GM23338 (cell line): ENCODE measurements at regions not wholly inside any gene's neighbourhood (a gene's known extent, or its start where the extent isn't known, plus 50 kb on each side); places are given as distances from the start of the nearest gene placed in this dataset.

Experiments
- ATAC-seq: fragments of 200-7000 bp; cut with Tn5 transposase; 3 replicates; pipeline ENCODE4 v1.9.1; 2020
- DNase-seq: peaks from one replicate; pipeline ENCODE4 v3.0.0-alpha.2; 2015; ENCODE audit warnings: low spot score
- H2AFZ ChIP-seq: fragments of 200-600 bp; sonication (generic); 2 replicates; pipeline ENCODE4 v1.8.0; 2016; ENCODE audit warnings: antibody characterized with exemption, mild to moderate bottlenecking, moderate library complexity
- H3F3A ChIP-seq: fragments of 200-600 bp; sonication (generic); replicated peaks from 2 replicates; pipeline ENCODE4 v1.8.0; 2017; ENCODE audit warnings: antibody characterized with exemption, mixed run types, low read depth
- H3K27ac ChIP-seq: fragments of 200-600 bp; sonication (generic); 2 replicates; pipeline ENCODE4 v1.6.1; 2016; ENCODE audit warnings: low read depth
- H3K27me3 ChIP-seq: fragments of 200-600 bp; sonication (generic); 2 replicates; pipeline ENCODE4 v1.8.0; 2016; ENCODE audit warnings: mild to moderate bottlenecking, mixed run types, moderate library complexity; ENCODE audit not compliant: insufficient read depth
- H3K36me3 ChIP-seq: fragments of 200-600 bp; sonication (generic); 2 replicates; pipeline ENCODE4 v1.8.0; 2016; ENCODE audit warnings: mild to moderate bottlenecking; ENCODE audit not compliant: insufficient read depth
- H3K4me1 ChIP-seq: fragments of 200-600 bp; sonication (generic); 2 replicates; pipeline ENCODE4 v1.8.0; 2016; ENCODE audit warnings: mild to moderate bottlenecking, moderate library complexity; ENCODE audit not compliant: insufficient read depth
- H3K4me2 ChIP-seq: fragments of 200-600 bp; sonication (generic); 2 replicates; pipeline ENCODE4 v1.7.1; 2017; ENCODE audit warnings: mixed run types
- H3K4me3 ChIP-seq: fragments of 200-600 bp; sonication (generic); 2 replicates; pipeline ENCODE4 v1.6.1; 2016; ENCODE audit warnings: mixed run types
- H3K79me2 ChIP-seq: fragments of 200-600 bp; sonication (generic); replicated peaks from 2 replicates; pipeline ENCODE4 v1.8.0; 2017; ENCODE audit warnings: mild to moderate bottlenecking; ENCODE audit not compliant: insufficient read depth
- H3K9me2 ChIP-seq: fragments of 200-600 bp; sonication (generic); 2 replicates; pipeline ENCODE4 v1.8.0; 2017; ENCODE audit not compliant: insufficient read depth
- H4K20me1 ChIP-seq: fragments of 200-600 bp; sonication (generic); replicated peaks from 2 replicates; pipeline ENCODE4 v1.8.0; 2017; ENCODE audit warnings: mild to moderate bottlenecking; ENCODE audit not compliant: insufficient read depth
- H3K27ac Mint-ChIP-seq: 2 replicates; pipeline ENCODE4 v1.8.0; 2020; ENCODE audit warnings: inconsistent platforms, mild to moderate bottlenecking, moderate library complexity, mixed read lengths
- H3K27me3 Mint-ChIP-seq: 3 replicates; pipeline ENCODE4 v1.8.0; 2022; ENCODE audit warnings: low read depth, mild to moderate bottlenecking, moderate library complexity, mixed read lengths, inconsistent platforms; ENCODE audit not compliant: insufficient read depth, poor library complexity
- H3K36me3 Mint-ChIP-seq: 3 replicates; pipeline ENCODE4 v1.8.0; 2021; ENCODE audit warnings: low read depth, mild to moderate bottlenecking, inconsistent platforms, moderate library complexity, mixed read lengths
- H3K4me1 Mint-ChIP-seq: 3 replicates; pipeline ENCODE4 v1.8.0; 2020; ENCODE audit warnings: mild to moderate bottlenecking, inconsistent platforms, mixed read lengths
- H3K4me3 Mint-ChIP-seq: 3 replicates; pipeline ENCODE4 v1.8.0; 2021; ENCODE audit warnings: moderate library complexity, mild to moderate bottlenecking, inconsistent platforms, mixed read lengths
- H3K9me3 Mint-ChIP-seq: 3 replicates; pipeline ENCODE4 v1.8.0; 2020; ENCODE audit warnings: moderate library complexity, mild to moderate bottlenecking, inconsistent platforms, mixed read lengths
- CREB1 ChIP-seq: fragments of 250-450 bp; sonication (Bioruptor Pico); IDR thresholded peaks from 2 replicates; pipeline ENCODE4 v1.5.0; 2020; ENCODE audit warnings: low read depth, mild to moderate bottlenecking, moderate library complexity
- CTCF ChIP-seq, 2 experiments: fragments of 200-600 bp in 1 of 2; sonication (generic) in 1 of 2; conservative IDR thresholded peaks; 2 replicates each; pipeline versions ENCODE4 v1.5.1 to v1.6.1; 2016 to 2017; ENCODE audit warnings: antibody characterized with exemption in 2 of 2, low read depth in 2 of 2, mild to moderate bottlenecking in 2 of 2, moderate library complexity in 1 of 2
- ETS1 ChIP-seq: IDR thresholded peaks from 2 replicates; pipeline ENCODE4 v1.6.1; 2016; ENCODE audit warnings: antibody characterized with exemption
- EZH2 ChIP-seq: fragments of 200-600 bp; sonication (generic); IDR thresholded peaks from one replicate; pipeline ENCODE4 v1.8.0; 2017; ENCODE audit warnings: antibody characterized with exemption, mild to moderate bottlenecking, low read depth; ENCODE audit not compliant: unreplicated experiment
- EZH2phosphoT487 ChIP-seq: fragments of 200-600 bp; sonication (generic); IDR thresholded peaks from one replicate; pipeline ENCODE4 v1.8.1; 2018; ENCODE audit warnings: antibody characterized with exemption; ENCODE audit not compliant: unreplicated experiment
- JUNB ChIP-seq: IDR thresholded peaks from one replicate; pipeline ENCODE4 v1.6.1; 2016; ENCODE audit warnings: antibody characterized with exemption; ENCODE audit not compliant: unreplicated experiment
- NANOG ChIP-seq: IDR thresholded peaks from 2 replicates; pipeline ENCODE4 v1.6.1; 2016; ENCODE audit warnings: antibody characterized with exemption, borderline replicate concordance
- POLR2AphosphoS5 ChIP-seq: IDR thresholded peaks from 2 replicates; pipeline ENCODE4 v1.6.1; 2016; ENCODE audit warnings: antibody characterized with exemption, low read depth
- REST ChIP-seq: IDR thresholded peaks from one replicate; pipeline ENCODE4 v1.6.1; 2018; ENCODE audit warnings: antibody characterized with exemption; ENCODE audit not compliant: unreplicated experiment
- STAT1 ChIP-seq: IDR thresholded peaks from one replicate; pipeline ENCODE4 v1.6.1; 2016; ENCODE audit warnings: antibody characterized with exemption; ENCODE audit not compliant: unreplicated experiment
- ZNF114 ChIP-seq: fragments of 250-450 bp; sonication (Bioruptor Pico); IDR thresholded peaks from 2 replicates; pipeline ENCODE4 v1.5.0; 2020; ENCODE audit warnings: mild to moderate bottlenecking, moderate library complexity
- ZNF331 ChIP-seq: fragments of 250-450 bp; sonication (Bioruptor Pico); IDR thresholded peaks from 2 replicates; pipeline ENCODE4 v1.5.0; 2020; ENCODE audit warnings: low read depth, mild to moderate bottlenecking, moderate library complexity
- ZNF462 ChIP-seq: fragments of 250-450 bp; sonication (Bioruptor Pico); IDR thresholded peaks from 2 replicates; pipeline ENCODE4 v1.5.0; 2020; ENCODE audit warnings: mild to moderate bottlenecking, moderate library complexity

- Histone ChIP-seq H3K79me2 (no peaks in the 10 kb centered on the region), H3K36me3 (no peaks in the 10 kb centered on the region), H3F3A (no peaks in the 10 kb centered on the region), H3K27me3 (no peaks in the 10 kb centered on the region), H3K4me3 (no peak overlapping the region), H2AFZ (no peak overlapping the region), H3K27ac (no peak overlapping the region), H4K20me1 (no peaks in the 10 kb centered on the region), H3K4me1 (no peaks in the 10 kb centered on the region), H3K4me2 (no peak overlapping the region), H3K9me2 (no peaks in the 10 kb centered on the region)
- no peak overlapping the region for H3K4me3 Mint-ChIP-seq
- no peaks in the 10 kb centered on the region for H3K36me3 Mint-ChIP-seq
- no peak for DNase-seq
- H3K27me3 Mint-ChIP-seq: peaks cover 2% of the 10 kb centered on the region
- H3K27ac Mint-ChIP-seq: no peak overlapping the region
- peaks cover 7% of the 10 kb centered on the region for H3K4me1 Mint-ChIP-seq
- no peaks in the 10 kb centered on the region for H3K9me3 Mint-ChIP-seq
- no peak for ATAC-seq
- TF ChIP-seq STAT1: no peak
- TF ChIP-seq ETS1: no peak
- no peak for TF ChIP-seq CREB1 (CRISPR knock-in tag)
- no peak for TF ChIP-seq REST
- TF ChIP-seq ZNF462 (CRISPR knock-in tag): no peak
- no peak for TF ChIP-seq POLR2AphosphoS5
- no peak for TF ChIP-seq JUNB
- no peak for TF ChIP-seq CTCF (conservative IDR thresholded peaks at IDR 0.05; ENCODE audit: low read depth in 2 of 2)
- TF ChIP-seq EZH2: no peak
- TF ChIP-seq ZNF114 (CRISPR knock-in tag): no peak
- no peak for TF ChIP-seq NANOG
- no peak for TF ChIP-seq EZH2phosphoT487
- TF ChIP-seq ZNF331: no peak
These were observed 193.1 kb upstream of the UBE2E3 start for GRCh38 chr2:180787330-180787729.
